ENCODE measurements at regions not wholly inside any gene's neighbourhood (a gene's known extent, or its start where the extent isn't known, plus 50 kb on each side); places are given as distances from the start of the nearest gene placed in this dataset.

- Histone ChIP-seq H2AK9ac (replicated peaks; ENCODE audit: low read depth, low read length, poor library complexity) (no peak overlapping the region), H2BK15ac (ENCODE audit: low read depth, low read length) (no peak overlapping the region), H3K4ac (ENCODE audit: low read depth, low read length) (no peak overlapping the region), H3K23ac (ENCODE audit: low read depth, low read length) (no peak overlapping the region), H2AFZ (replicated peaks; ENCODE audit: low read length, poor library complexity) (no peak overlapping the region), H3K4me2 (ENCODE audit: low read depth, low read length) (no peak overlapping the region), H3K9ac (ENCODE audit: low read depth, low read length) (no peak overlapping the region), H3K36me3 (ENCODE audit: control insufficient read depth, insufficient read depth, low read length) (no peaks in the 10 kb centered on the region), H3K9me1 (ENCODE audit: insufficient read depth, low read length) (no peaks in the 10 kb centered on the region), H2BK120ac (ENCODE audit: low read depth, low read length) (no peak overlapping the region), H3K4me3 (ENCODE audit: insufficient read depth, low read depth, low read length) (no peak overlapping the region), H3K27me3 (ENCODE audit: control insufficient read depth, insufficient read depth, low read length) (no peaks in the 10 kb centered on the region), H2BK5ac (ENCODE audit: low read depth, low read length, poor library complexity, severe bottlenecking) (no peak overlapping the region), H3K79me1 (ENCODE audit: low read depth in 1 of 2, low read length in 2 of 2) (no peaks in the 10 kb centered on the region), H4K20me1 (ENCODE audit: insufficient read depth, low read length) (no peaks in the 10 kb centered on the region), H2BK20ac (ENCODE audit: low read depth, low read length) (no peak overlapping the region), H4K91ac (ENCODE audit: insufficient read depth, low read depth, low read length) (no peak overlapping the region), H3K27ac (ENCODE audit: insufficient read depth, low read length) (no peak overlapping the region), H3K9me3 (ENCODE audit: control insufficient read depth, insufficient read depth, low read length) (peaks cover 2% of the 10 kb centered on the region; the same call in 1 of the 2 replicates), H3K4me1 (ENCODE audit: control insufficient read depth, insufficient read depth, low read length) (no peaks in the 10 kb centered on the region), H3K56ac (ENCODE audit: extremely low read depth, insufficient read depth, low read length) (no peak overlapping the region), H4K8ac (ENCODE audit: low read depth in 2 of 2, low read length in 2 of 2) (no peak overlapping the region), H2AK5ac (ENCODE audit: low read depth, low read length) (no peak overlapping the region), H4K5ac (ENCODE audit: low read depth, low read length) (no peak overlapping the region), H3K18ac (ENCODE audit: low read depth, low read length) (no peak overlapping the region), H3K14ac (replicated peaks; ENCODE audit: low read depth, low read length) (no peak overlapping the region)
- CTCF ChIA-PET: no interaction called here
- dilution Hi-C loops (cut with HindIII; ENCODE audit: low sequenced_read_pairs, unreplicated experiment) (no loop called here), intact Hi-C loops (cut with micrococcal nuclease) (no loop called here), in situ Hi-C loops (cut with MboI; ENCODE audit: low sequenced_read_pairs) (no loop called here)
- ATAC-seq (ENCODE audit: low read depth) (no peak), DNase-seq (no peak)
- POLR2A ChIA-PET (ENCODE audit: unreplicated experiment): no interaction called here
- WGBS, 2 experiments (ENCODE audit: extremely low coverage in 2 of 2, insufficient read length in 1 of 2): no CpG with 5 or more reads among the region's 19 CpGs
- no peak for TF ChIP-seq CEBPB (IDR thresholded peaks at IDR 0.05; ENCODE audit: low read depth, low read length)
- TF ChIP-seq POLR2A (IDR thresholded peaks at IDR 0.05; ENCODE audit: low read depth, low read length): no peak
- TF ChIP-seq FOS (IDR thresholded peaks at IDR 0.05; ENCODE audit: low read depth, low read length): no peak
- no peak for TF ChIP-seq BHLHE40 (IDR thresholded peaks at IDR 0.05; ENCODE audit: low read depth, low read length)
- TF ChIP-seq NFE2L2 (IDR thresholded peaks at IDR 0.05; ENCODE audit: low read depth, low read length): no peak
- no peak for TF ChIP-seq CTCF (conservative IDR thresholded peaks at IDR 0.05; ENCODE audit: low read depth, low read length)
- no peak for TF ChIP-seq CHD1 (IDR thresholded peaks at IDR 0.05; ENCODE audit: low read depth, low read length)
- no peak for TF ChIP-seq MXI1 (IDR thresholded peaks at IDR 0.05; ENCODE audit: borderline replicate concordance, low read depth, low read length)
- TF ChIP-seq SMC3 (IDR thresholded peaks at IDR 0.05; ENCODE audit: low read depth, low read length): no peak
- TF ChIP-seq RAD21 (IDR thresholded peaks at IDR 0.05; ENCODE audit: low read length): no peak
- no peak for TF ChIP-seq RCOR1 (IDR thresholded peaks at IDR 0.05; ENCODE audit: insufficient replicate concordance, low read length)
- no peak for TF ChIP-seq USF2 (IDR thresholded peaks at IDR 0.05; ENCODE audit: low read depth, low read length)
- no peak for TF ChIP-seq MAFK (IDR thresholded peaks at IDR 0.05; ENCODE audit: low read depth, low read length)
- TF ChIP-seq ELK1 (IDR thresholded peaks at IDR 0.05; ENCODE audit: borderline replicate concordance, low read depth, low read length): no peak
- no TSS peak for BruUV-seq (replicated peaks)
Observed at GRCh38 chr5:18800293-18801025, 1166.2 kb downstream of the TAF11L14 start.

Data from IMR-90 (cell line).